Type B pancreatic cell (in vitro differentiated cells): ENCODE measurements at regions not wholly inside any gene's neighbourhood (a gene's known extent, or its start where the extent isn't known, plus 50 kb on each side); places are given as distances from the start of the nearest gene placed in this dataset.
A peak's percentile ranks its signal among the peaks of the same experiment; 100 is the strongest.

Experiments
- DNase-seq: peaks from one replicate; pipeline ENCODE4 v3.0.0; 2021; ENCODE audit warnings: mixed read lengths; ENCODE audit not compliant: unreplicated experiment; ENCODE audit errors: extremely low spot score
- H3K27ac Mint-ChIP-seq: 2 replicates; pipeline ENCODE4 v1.8.0; 2021; ENCODE audit warnings: mild to moderate bottlenecking, mixed read lengths
- H3K27me3 Mint-ChIP-seq: 2 replicates; pipeline ENCODE4 v1.8.0; 2021; ENCODE audit warnings: mixed read lengths
- H3K36me3 Mint-ChIP-seq: 2 replicates; pipeline ENCODE4 v1.8.0; 2021; ENCODE audit warnings: mixed read lengths
- H3K4me1 Mint-ChIP-seq: one replicate; pipeline ENCODE4 v1.8.0; 2021; ENCODE audit warnings: mixed read lengths; ENCODE audit not compliant: unreplicated experiment
- H3K4me3 Mint-ChIP-seq: 2 replicates; pipeline ENCODE4 v1.8.0; 2021; ENCODE audit warnings: mild to moderate bottlenecking, mixed read lengths
- H3K9me3 Mint-ChIP-seq: 2 replicates; pipeline ENCODE4 v1.8.0; 2021; ENCODE audit warnings: mixed read lengths
- TF ChIP-seq, protein P1 (sequence below): fragments of 200-600 bp; sonication (generic); conservative IDR thresholded peaks from 2 replicates; pipeline ENCODE4 v1.5.0; 2021; ENCODE audit warnings: antibody characterized with exemption, mild to moderate bottlenecking

DNA sequence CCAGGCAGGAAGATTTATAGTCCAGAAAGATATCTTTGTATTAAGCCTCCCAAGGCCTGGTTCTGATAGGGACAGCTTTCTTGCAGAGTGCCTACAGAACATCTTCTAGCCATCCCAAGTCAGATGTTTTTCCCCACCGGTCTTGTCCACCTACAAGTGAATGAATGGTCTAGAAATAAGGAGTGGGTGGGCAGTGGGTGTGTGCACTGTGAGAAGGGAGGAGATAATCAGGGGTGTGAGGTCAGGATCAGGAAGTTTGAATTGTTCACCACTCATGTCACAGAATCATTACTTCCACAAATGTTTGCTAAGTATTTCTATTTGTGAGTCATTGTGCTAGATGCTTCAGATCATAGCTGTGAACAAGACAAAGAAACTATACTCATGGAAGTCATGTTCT is 332.6 kb downstream of the NKX6-1 start:
- no peaks in the 10 kb centered on the region for H3K27me3 Mint-ChIP-seq
- H3K27ac Mint-ChIP-seq: no peak overlapping the region
- TF ChIP-seq, protein P1, sequence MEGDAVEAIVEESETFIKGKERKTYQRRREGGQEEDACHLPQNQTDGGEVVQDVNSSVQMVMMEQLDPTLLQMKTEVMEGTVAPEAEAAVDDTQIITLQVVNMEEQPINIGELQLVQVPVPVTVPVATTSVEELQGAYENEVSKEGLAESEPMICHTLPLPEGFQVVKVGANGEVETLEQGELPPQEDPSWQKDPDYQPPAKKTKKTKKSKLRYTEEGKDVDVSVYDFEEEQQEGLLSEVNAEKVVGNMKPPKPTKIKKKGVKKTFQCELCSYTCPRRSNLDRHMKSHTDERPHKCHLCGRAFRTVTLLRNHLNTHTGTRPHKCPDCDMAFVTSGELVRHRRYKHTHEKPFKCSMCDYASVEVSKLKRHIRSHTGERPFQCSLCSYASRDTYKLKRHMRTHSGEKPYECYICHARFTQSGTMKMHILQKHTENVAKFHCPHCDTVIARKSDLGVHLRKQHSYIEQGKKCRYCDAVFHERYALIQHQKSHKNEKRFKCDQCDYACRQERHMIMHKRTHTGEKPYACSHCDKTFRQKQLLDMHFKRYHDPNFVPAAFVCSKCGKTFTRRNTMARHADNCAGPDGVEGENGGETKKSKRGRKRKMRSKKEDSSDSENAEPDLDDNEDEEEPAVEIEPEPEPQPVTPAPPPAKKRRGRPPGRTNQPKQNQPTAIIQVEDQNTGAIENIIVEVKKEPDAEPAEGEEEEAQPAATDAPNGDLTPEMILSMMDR: no peak
- H3K4me1 Mint-ChIP-seq: no peaks in the 10 kb centered on the region
- H3K4me3 Mint-ChIP-seq: no peak overlapping the region
- H3K36me3 Mint-ChIP-seq: no peaks in the 10 kb centered on the region
- H3K9me3 Mint-ChIP-seq: no peaks in the 10 kb centered on the region
- DNase-seq: no peak

DNA sequence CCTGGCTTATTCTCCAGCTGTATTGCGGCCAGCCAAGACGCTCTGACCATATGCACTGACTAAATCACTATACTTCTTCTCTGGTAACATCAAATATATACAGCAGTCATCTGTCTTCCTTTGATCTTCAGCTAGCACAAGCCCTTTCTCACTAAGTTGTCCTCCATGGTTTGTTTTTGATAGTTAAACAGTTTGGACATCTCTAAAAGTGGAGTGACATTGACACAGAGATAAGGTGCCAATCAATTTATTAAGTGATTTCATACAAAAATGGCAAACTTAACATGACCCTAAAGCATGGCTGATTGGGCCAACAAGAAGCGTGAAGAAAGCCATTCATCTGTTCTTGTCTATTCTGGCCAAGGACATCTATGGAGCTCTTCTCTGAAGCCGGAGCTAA is 334.9 kb downstream of the NKX6-1 start:
- H3K27ac Mint-ChIP-seq: no peak overlapping the region
- H3K4me3 Mint-ChIP-seq: no peak overlapping the region
- no peaks in the 10 kb centered on the region for H3K9me3 Mint-ChIP-seq

DNA sequence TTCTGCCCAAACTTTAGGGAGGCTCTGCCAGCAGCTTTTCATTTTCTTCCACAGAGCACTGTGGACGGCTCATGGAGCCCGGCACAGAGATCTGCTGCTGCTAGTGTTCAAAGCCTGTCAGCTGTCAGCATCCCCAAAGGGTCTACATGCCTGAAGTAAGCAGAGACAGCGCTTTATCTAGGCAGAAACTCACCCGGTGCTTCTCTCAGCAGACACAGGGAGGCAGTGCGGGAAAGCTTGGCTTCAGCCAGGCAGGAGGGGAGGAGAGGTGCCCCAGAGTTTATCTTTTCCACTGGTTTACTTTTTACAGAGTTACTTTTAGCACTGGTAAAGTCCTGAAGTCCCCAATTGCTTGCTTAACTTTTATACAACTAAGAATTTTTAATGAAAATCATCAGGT is 339.3 kb downstream of the NKX6-1 start:
- no peaks in the 10 kb centered on the region for H3K36me3 Mint-ChIP-seq
- no peak overlapping the region for H3K27ac Mint-ChIP-seq
- no peak overlapping the region for H3K4me3 Mint-ChIP-seq
- H3K27me3 Mint-ChIP-seq: peaks cover 8% of the 10 kb centered on the region
- no peaks in the 10 kb centered on the region for H3K9me3 Mint-ChIP-seq
- no peak for DNase-seq
- peaks cover 24% of the 10 kb centered on the region for H3K4me1 Mint-ChIP-seq
- TF ChIP-seq, protein P1: peak; percentile 66

More for the DNA sequence above, 334.9 kb downstream of the NKX6-1 start:
- H3K4me1 Mint-ChIP-seq: peaks cover 1% of the 10 kb centered on the region
- DNase-seq: no peak
- peaks cover 4% of the 10 kb centered on the region for H3K27me3 Mint-ChIP-seq
- TF ChIP-seq, protein P1: no peak
- no peaks in the 10 kb centered on the region for H3K36me3 Mint-ChIP-seq

DNA sequence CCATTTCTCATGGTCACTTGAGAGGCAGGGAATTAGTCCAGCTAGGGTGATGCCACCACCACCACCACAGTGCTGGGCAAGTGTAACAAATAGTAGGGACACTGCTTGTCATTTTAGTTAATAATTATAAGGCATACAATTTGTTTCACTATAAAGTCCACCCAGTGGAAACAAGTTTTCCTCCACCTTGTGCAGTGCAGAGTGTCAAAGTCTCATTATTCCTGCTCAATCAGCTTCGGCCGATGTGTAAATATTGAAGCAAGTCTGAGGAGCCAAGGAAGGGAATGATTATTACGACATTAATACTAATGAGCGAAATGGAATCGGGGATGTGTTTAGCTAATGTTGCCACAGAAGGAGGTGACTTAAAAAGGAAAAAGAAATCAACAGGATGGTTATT is 340.4 kb downstream of the NKX6-1 start:
- Mint-ChIP-seq H3K27ac (no peak overlapping the region), H3K9me3 (no peaks in the 10 kb centered on the region), H3K4me3 (no peak overlapping the region), H3K27me3 (peaks cover 8% of the 10 kb centered on the region), H3K4me1 (peaks cover 27% of the 10 kb centered on the region), H3K36me3 (no peaks in the 10 kb centered on the region)
- TF ChIP-seq, protein P1: no peak
- DNase-seq: no peak

DNA sequence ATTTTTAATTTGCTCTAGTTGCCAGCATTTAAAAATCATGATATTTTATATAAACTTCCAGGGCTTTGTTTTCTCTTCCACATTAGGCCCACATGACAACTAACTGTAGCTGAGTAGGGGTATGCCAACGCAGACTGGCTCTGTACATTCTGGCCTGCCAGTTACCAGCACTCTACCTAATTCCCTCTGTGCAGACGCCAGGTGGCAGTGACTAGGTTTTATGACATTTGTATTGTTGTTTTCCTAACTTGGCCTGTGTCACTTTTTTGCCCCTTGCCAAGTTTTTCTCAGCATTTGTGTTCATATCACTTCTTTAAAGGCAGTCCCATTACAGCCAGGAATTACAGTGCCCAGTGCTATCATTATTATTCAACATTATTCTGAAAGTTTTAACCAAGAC is 347.5 kb downstream of the NKX6-1 start:
- H3K4me3 Mint-ChIP-seq: no peak overlapping the region
- TF ChIP-seq, protein P1: no peak
- no peak overlapping the region for H3K27ac Mint-ChIP-seq
- H3K9me3 Mint-ChIP-seq: no peaks in the 10 kb centered on the region
- no peak for DNase-seq
- H3K27me3 Mint-ChIP-seq: no peaks in the 10 kb centered on the region
- peaks cover 14% of the 10 kb centered on the region for H3K4me1 Mint-ChIP-seq
- H3K36me3 Mint-ChIP-seq: no peaks in the 10 kb centered on the region

DNA sequence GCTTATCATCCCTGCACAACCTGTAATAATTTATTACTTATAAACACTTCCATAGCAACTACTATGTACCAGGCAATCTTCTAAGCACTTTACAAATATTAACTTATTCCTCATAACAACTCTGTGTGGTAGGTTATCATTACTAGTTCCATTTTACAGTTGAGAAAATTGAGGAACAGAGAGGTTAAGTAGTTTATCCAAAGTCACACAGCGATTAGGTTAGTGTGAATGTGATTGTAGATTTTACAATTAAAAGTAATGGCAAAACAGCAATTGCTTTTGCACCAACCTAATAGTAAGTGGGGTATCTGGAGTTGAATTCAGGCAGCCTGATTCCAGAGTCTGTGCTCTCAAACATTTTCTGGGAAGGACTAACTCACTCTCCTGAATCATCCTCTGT is 348.9 kb downstream of the NKX6-1 start:
- no peaks in the 10 kb centered on the region for H3K27me3 Mint-ChIP-seq

More for the DNA sequence above, 348.9 kb downstream of the NKX6-1 start:
- H3K9me3 Mint-ChIP-seq: no peaks in the 10 kb centered on the region
- H3K27ac Mint-ChIP-seq: no peak overlapping the region
- H3K4me3 Mint-ChIP-seq: no peak overlapping the region
- no peak for DNase-seq
- no peaks in the 10 kb centered on the region for H3K36me3 Mint-ChIP-seq
- TF ChIP-seq, protein P1: no peak
- H3K4me1 Mint-ChIP-seq: peaks cover 20% of the 10 kb centered on the region
